HFFc6 (cell line): ENCODE measurements at regions not wholly inside any gene's neighbourhood (a gene's known extent, or its start where the extent isn't known, plus 50 kb on each side); places are given as distances from the start of the nearest gene placed in this dataset.

Experiments
- DNase-seq: peaks from one replicate; pipeline ENCODE4 v3.0.0-alpha.2; 2018
- H3K27ac Mint-ChIP-seq: 2 replicates; pipeline ENCODE4 v1.8.0; 2020; ENCODE audit warnings: mild to moderate bottlenecking, mixed read lengths
- H3K27me3 Mint-ChIP-seq: 2 replicates; pipeline ENCODE4 v1.8.0; 2021; ENCODE audit warnings: mild to moderate bottlenecking, moderate library complexity, mixed read lengths; ENCODE audit not compliant: insufficient read depth
- H3K36me3 Mint-ChIP-seq: 2 replicates; pipeline ENCODE4 v1.8.0; 2021; ENCODE audit warnings: low read depth, mixed read lengths
- H3K4me1 Mint-ChIP-seq: 2 replicates; pipeline ENCODE4 v1.8.0; 2020; ENCODE audit warnings: low read depth, mixed read lengths
- H3K4me3 Mint-ChIP-seq: 2 replicates; pipeline ENCODE4 v1.8.0; 2020; ENCODE audit warnings: mild to moderate bottlenecking, moderate library complexity, mixed read lengths
- H3K9me3 Mint-ChIP-seq: 2 replicates; pipeline ENCODE4 v1.8.0; 2020; ENCODE audit warnings: mild to moderate bottlenecking, mixed read lengths
- TF ChIP-seq, protein P1 (sequence below): fragments of 200-600 bp; sonication (generic); IDR thresholded peaks from 2 replicates; pipeline ENCODE4 v1.5.0; 2021; ENCODE audit warnings: antibody characterized with exemption, mild to moderate bottlenecking

DNA sequence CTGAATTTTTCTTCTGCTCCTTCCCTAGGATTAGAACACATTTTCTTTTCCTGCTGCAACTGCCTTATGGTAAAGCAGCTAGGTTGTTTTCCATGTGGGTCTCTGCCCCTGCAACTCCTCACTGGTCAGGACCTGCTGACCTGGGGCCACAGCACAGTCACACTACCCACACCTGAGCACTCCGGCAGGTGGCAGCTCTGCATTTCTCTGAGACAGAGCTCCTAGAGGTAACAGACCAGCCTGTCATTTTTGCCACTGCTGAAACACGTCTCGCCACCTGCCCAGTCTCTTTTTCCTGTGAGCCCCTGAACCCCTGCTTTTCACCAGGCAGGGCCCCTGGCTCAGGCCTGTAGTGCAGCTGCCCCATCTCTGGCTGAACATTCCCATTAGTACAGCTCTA is 609.6 kb downstream of the HINT1 start:
- Mint-ChIP-seq H3K9me3 (peaks cover 52% of the 10 kb centered on the region), H3K36me3 (no peaks in the 10 kb centered on the region; the same call in 1 of the 2 replicates), H3K27me3 (no peaks in the 10 kb centered on the region), H3K4me1 (no peaks in the 10 kb centered on the region), H3K4me3 (no peak overlapping the region), H3K27ac (no peak overlapping the region)
- TF ChIP-seq, protein P1, sequence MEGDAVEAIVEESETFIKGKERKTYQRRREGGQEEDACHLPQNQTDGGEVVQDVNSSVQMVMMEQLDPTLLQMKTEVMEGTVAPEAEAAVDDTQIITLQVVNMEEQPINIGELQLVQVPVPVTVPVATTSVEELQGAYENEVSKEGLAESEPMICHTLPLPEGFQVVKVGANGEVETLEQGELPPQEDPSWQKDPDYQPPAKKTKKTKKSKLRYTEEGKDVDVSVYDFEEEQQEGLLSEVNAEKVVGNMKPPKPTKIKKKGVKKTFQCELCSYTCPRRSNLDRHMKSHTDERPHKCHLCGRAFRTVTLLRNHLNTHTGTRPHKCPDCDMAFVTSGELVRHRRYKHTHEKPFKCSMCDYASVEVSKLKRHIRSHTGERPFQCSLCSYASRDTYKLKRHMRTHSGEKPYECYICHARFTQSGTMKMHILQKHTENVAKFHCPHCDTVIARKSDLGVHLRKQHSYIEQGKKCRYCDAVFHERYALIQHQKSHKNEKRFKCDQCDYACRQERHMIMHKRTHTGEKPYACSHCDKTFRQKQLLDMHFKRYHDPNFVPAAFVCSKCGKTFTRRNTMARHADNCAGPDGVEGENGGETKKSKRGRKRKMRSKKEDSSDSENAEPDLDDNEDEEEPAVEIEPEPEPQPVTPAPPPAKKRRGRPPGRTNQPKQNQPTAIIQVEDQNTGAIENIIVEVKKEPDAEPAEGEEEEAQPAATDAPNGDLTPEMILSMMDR, result no peak
- DNase-seq, result no peak

DNA sequence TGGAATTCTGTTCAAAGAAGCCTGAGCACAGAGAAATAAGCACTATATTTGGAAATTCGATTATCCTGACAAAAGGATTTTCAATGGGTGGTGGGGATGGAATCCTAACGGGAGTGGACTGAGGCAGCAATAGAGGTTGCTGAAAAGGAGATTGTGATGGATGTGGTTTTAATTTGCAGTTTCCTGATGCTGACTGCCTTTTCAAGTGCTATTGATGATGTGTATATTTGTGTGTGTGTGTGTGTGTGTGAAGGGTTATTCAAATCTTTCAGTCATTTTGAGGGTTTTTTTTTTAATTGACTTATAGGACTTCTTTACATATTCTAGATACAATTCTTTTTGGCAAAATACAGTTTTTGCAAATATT is 614.5 kb downstream of the HINT1 start:
- peaks cover 26% of the 10 kb centered on the region for H3K9me3 Mint-ChIP-seq
- no peaks in the 10 kb centered on the region for H3K4me1 Mint-ChIP-seq
- TF ChIP-seq, protein P1, result no peak
- H3K4me3 Mint-ChIP-seq, result no peak overlapping the region
- no peak for DNase-seq
- no peaks in the 10 kb centered on the region for H3K36me3 Mint-ChIP-seq
- H3K27ac Mint-ChIP-seq, result no peak overlapping the region
- no peaks in the 10 kb centered on the region for H3K27me3 Mint-ChIP-seq

DNA sequence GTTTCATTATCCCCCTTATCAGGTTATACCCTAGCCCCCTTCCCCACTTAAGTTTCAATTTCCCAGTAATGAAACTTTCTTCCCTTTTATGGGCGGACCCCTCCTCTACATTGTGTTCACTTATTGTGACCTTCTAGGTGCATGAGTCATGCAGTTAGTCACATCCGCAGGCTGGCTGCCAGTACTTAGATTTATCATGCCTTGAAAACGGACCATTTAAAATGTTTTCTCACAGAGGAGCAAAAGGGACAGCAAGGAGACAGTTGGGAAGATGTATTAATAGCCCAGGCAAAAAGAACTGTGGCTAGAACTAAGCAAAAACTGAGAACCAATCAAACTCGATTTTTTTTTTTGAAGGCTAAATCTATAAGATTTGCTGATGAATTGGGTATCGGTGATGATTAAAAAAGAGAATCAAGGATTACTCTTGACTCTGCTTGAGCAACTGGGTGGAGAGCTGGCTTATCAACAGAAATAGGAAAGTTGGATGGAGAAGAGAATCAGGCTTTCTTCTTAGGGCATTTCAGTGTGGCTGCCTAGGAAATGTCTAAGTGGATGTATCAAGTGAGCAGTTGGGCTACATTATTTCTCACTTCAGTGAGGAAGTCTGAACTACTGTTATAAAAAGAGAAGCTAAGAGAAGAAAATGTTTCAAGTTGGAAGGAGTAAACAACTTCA is 615.0 kb downstream of the HINT1 start:
- Mint-ChIP-seq H3K4me1 (no peaks in the 10 kb centered on the region), H3K27me3 (no peaks in the 10 kb centered on the region), H3K27ac (no peak overlapping the region), H3K9me3 (peaks cover 26% of the 10 kb centered on the region), H3K4me3 (no peak overlapping the region), H3K36me3 (no peaks in the 10 kb centered on the region)
- DNase-seq, result no peak
- TF ChIP-seq, protein P1, result no peak

DNA sequence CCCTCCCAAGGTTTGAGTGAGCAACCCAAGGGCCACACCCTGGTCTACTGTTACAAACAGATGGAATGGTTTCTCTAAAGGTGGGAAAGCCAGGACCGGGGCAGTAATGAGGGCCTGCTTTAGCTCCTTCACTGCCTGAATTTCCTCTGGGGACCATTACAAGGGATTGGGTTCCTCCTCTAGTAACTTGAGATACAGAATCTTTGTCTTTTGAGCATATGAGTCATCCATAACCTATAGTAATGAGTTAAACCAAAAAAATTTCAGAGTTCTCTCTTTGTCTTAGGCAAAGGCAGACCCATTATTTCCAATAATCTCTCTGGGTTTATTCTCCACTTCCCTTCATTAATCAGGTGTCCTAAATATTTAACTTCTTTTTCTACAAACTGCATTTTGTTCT is 618.8 kb downstream of the HINT1 start:
- Mint-ChIP-seq H3K4me1 (no peaks in the 10 kb centered on the region), H3K9me3 (peaks cover 21% of the 10 kb centered on the region), H3K4me3 (no peak overlapping the region), H3K36me3 (no peaks in the 10 kb centered on the region), H3K27ac (no peak overlapping the region), H3K27me3 (no peaks in the 10 kb centered on the region)
- DNase-seq, result no peak
- TF ChIP-seq, protein P1, result no peak

DNA sequence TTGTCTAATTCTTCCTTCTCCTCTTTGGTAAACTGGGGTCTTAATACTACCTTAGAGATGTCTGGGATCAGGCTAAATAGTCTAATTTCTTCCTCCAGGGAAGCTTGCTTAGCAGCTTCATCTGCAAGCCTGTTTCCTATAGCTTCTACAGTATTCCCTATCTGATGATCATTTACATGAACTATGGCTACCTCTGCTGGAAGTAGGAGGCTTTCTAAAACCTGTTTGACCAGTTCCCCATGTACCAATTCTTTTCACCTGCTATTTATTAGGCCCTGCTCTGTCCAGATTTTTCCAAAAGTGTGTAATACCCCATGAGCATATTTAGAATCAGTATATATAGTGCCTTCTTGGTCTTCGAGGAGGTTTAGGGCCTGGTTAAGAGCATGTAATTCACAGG is 619.8 kb downstream of the HINT1 start:
- no peak for DNase-seq
- TF ChIP-seq, protein P1, result no peak
- Mint-ChIP-seq H3K9me3 (peaks cover 20% of the 10 kb centered on the region), H3K27ac (no peak overlapping the region), H3K4me3 (no peak overlapping the region), H3K4me1 (no peaks in the 10 kb centered on the region), H3K27me3 (no peaks in the 10 kb centered on the region), H3K36me3 (no peaks in the 10 kb centered on the region)
